Astrocyte (in vitro differentiated cells and primary cell): ENCODE measurements at regions not wholly inside any gene's neighbourhood (a gene's known extent, or its start where the extent isn't known, plus 50 kb on each side); places are given as distances from the start of the nearest gene placed in this dataset.

Source experiments
- DNase-seq: peaks from one replicate; pipeline ENCODE4 v3.0.0-alpha.2; 2010; ENCODE audit warnings: low read depth
- FAIRE-seq: peaks from 2 replicates; lab custom pipeline; 2011; peaks lifted over from hg19 to GRCh38; lab: Jason Lieb, UNC
- H2AFZ ChIP-seq: 2 replicates; pipeline ENCODE4 v1.6.0; 2012; ENCODE audit warnings: low read depth, low read length, inconsistent platforms
- H3K27ac ChIP-seq: 2 replicates; pipeline ENCODE4 v1.5.1; 2011; ENCODE audit warnings: low read depth, low read length, inconsistent platforms
- H3K27me3 ChIP-seq: 2 replicates; pipeline ENCODE4 v1.6.0; 2011; ENCODE audit warnings: low read length, inconsistent platforms; ENCODE audit not compliant: insufficient read depth
- H3K36me3 ChIP-seq: 2 replicates; pipeline ENCODE4 v1.5.1; 2011; ENCODE audit warnings: low read length, inconsistent platforms; ENCODE audit not compliant: insufficient read depth
- H3K4me1 ChIP-seq: 2 replicates; pipeline ENCODE4 v1.5.1; 2011; ENCODE audit warnings: low read length, inconsistent platforms; ENCODE audit not compliant: insufficient read depth
- H3K4me2 ChIP-seq: 2 replicates; pipeline ENCODE4 v1.6.0; 2012; ENCODE audit warnings: low read length, inconsistent platforms
- H3K4me3 ChIP-seq: 2 replicates; pipeline ENCODE4 v1.5.1; 2011; ENCODE audit warnings: low read depth, mild to moderate bottlenecking, low read length, inconsistent platforms; ENCODE audit not compliant: insufficient read depth
- H3K79me2 ChIP-seq: 2 replicates; pipeline ENCODE4 v1.6.0; 2012; ENCODE audit warnings: mild to moderate bottlenecking, low read length, inconsistent platforms; ENCODE audit not compliant: insufficient read depth
- H3K9ac ChIP-seq: 2 replicates; pipeline ENCODE4 v1.6.0; 2012; ENCODE audit warnings: mild to moderate bottlenecking, low read length, inconsistent platforms
- H3K9me3 ChIP-seq: 2 replicates; pipeline ENCODE4 v1.5.1; 2012; ENCODE audit warnings: low read depth, mild to moderate bottlenecking, low read length, inconsistent platforms; ENCODE audit not compliant: insufficient read depth
- H4K20me1 ChIP-seq: 2 replicates; pipeline ENCODE4 v1.6.0; 2012; ENCODE audit warnings: low read length, inconsistent platforms; ENCODE audit not compliant: insufficient read depth
- H3K27ac Mint-ChIP-seq: one replicate; pipeline ENCODE4 v1.8.0; 2021; ENCODE audit warnings: mild to moderate bottlenecking, mixed read lengths; ENCODE audit not compliant: unreplicated experiment
- H3K27me3 Mint-ChIP-seq: one replicate; pipeline ENCODE4 v1.8.0; 2021; ENCODE audit warnings: low read depth, mixed read lengths; ENCODE audit not compliant: unreplicated experiment
- H3K36me3 Mint-ChIP-seq: one replicate; pipeline ENCODE4 v1.8.0; 2021; ENCODE audit warnings: low read depth, mixed read lengths; ENCODE audit not compliant: unreplicated experiment
- H3K4me1 Mint-ChIP-seq: one replicate; pipeline ENCODE4 v1.8.0; 2021; ENCODE audit warnings: low read depth, mixed read lengths; ENCODE audit not compliant: unreplicated experiment
- H3K4me3 Mint-ChIP-seq: one replicate; pipeline ENCODE4 v1.8.0; 2021; ENCODE audit warnings: mild to moderate bottlenecking, moderate library complexity, mixed read lengths; ENCODE audit not compliant: unreplicated experiment
- H3K9me3 Mint-ChIP-seq: one replicate; pipeline ENCODE4 v1.8.0; 2021; ENCODE audit warnings: mild to moderate bottlenecking, mixed read lengths; ENCODE audit not compliant: unreplicated experiment
- EZH2 ChIP-seq: IDR thresholded peaks from 2 replicates; pipeline ENCODE4 v1.6.1; 2012; ENCODE audit warnings: mild to moderate bottlenecking, low read length, inconsistent platforms; ENCODE audit not compliant: insufficient read depth
- TF ChIP-seq, protein P1 (sequence below): IDR thresholded peaks from 2 replicates; pipeline ENCODE4 v1.5.1; 2011; ENCODE audit warnings: low read depth, mild to moderate bottlenecking, inconsistent platforms, low read length, moderate library complexity; ENCODE audit not compliant: insufficient read depth

DNA sequence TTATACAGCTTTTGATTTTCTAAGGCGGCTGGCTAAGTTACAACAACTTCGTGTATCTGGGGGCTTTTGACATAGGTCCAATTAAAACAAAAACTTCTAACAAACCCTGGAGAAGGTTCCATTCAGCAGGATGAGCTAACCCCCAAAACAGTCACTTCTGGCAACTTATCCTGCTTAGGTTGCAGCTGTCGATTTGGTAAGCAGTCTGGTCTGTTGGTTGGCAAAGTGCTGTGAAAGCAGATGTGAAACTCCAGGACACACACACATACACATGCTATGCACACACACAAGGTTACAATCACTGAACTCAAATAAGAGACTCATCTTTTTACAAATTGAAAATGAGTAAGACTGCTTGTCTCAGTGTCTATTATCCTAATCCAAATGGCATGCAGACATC is 119.0 kb upstream of the STMND1 start:
- TF ChIP-seq EZH2 = no peak
- TF ChIP-seq, protein P1, sequence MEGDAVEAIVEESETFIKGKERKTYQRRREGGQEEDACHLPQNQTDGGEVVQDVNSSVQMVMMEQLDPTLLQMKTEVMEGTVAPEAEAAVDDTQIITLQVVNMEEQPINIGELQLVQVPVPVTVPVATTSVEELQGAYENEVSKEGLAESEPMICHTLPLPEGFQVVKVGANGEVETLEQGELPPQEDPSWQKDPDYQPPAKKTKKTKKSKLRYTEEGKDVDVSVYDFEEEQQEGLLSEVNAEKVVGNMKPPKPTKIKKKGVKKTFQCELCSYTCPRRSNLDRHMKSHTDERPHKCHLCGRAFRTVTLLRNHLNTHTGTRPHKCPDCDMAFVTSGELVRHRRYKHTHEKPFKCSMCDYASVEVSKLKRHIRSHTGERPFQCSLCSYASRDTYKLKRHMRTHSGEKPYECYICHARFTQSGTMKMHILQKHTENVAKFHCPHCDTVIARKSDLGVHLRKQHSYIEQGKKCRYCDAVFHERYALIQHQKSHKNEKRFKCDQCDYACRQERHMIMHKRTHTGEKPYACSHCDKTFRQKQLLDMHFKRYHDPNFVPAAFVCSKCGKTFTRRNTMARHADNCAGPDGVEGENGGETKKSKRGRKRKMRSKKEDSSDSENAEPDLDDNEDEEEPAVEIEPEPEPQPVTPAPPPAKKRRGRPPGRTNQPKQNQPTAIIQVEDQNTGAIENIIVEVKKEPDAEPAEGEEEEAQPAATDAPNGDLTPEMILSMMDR = no peak
- Mint-ChIP-seq H3K36me3 (no peaks in the 10 kb centered on the region), H3K4me1 (peaks cover 28% of the 10 kb centered on the region), H3K27ac (no peak overlapping the region), H3K9me3 (peaks cover 8% of the 10 kb centered on the region), H3K4me3 (no peak overlapping the region), H3K27me3 (peaks cover 24% of the 10 kb centered on the region)
- Histone ChIP-seq H3K27me3 (no peaks in the 10 kb centered on the region), H3K9ac (no peak overlapping the region), H3K27ac (no peak overlapping the region), H4K20me1 (no peaks in the 10 kb centered on the region), H3K36me3 (no peaks in the 10 kb centered on the region), H2AFZ (no peak overlapping the region), H3K4me2 (peak overlapping the region; percentile 1), H3K9me3 (no peaks in the 10 kb centered on the region), H3K4me3 (no peak overlapping the region), H3K79me2 (no peaks in the 10 kb centered on the region), H3K4me1 (peaks cover 10% of the 10 kb centered on the region)
- DNase-seq (peak; percentile 99), FAIRE-seq (peak; percentile 60)

DNA sequence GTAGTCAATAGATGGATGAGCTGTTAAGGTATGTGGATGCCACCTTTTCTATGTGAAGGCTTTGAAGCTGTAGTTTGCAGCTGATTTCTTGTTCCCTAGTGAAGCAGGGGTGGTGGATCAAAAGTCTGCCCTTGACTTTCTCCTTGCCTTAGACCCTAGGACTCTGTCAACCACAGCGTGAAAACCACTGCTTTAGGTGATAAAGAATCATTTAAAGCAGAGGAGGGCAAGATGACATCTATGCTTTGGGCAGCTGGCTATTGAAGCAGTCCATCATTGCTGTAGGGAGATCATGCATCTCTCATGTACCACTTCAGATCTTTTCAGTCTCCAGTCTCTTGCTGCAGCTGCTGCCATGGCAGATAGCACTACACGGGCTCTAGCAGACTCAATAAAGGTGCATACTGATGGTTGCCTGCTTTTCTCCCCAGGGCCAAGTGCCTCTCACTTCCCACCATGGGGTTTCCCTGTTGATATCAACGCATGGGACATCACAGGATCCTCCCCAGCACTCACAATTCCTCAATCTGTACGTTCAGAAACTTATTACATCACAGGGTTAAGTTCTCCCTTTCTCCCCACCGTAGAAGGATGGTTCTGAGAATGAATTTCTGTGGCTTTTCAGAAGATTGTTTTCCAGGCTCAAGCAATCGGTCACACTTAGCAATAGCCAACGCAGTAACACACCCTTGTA is 122.0 kb upstream of the STMND1 start:
- H3K36me3 ChIP-seq = no peaks in the 10 kb centered on the region
- no peaks in the 10 kb centered on the region for H4K20me1 ChIP-seq
- no peaks in the 10 kb centered on the region for H3K36me3 Mint-ChIP-seq
- FAIRE-seq (peak; percentile 20), DNase-seq (no peak)
- no peak overlapping the region for H3K27ac Mint-ChIP-seq
- peaks cover 13% of the 10 kb centered on the region for H3K4me1 Mint-ChIP-seq
- H3K4me3 Mint-ChIP-seq = no peak overlapping the region
- H3K9me3 ChIP-seq = no peaks in the 10 kb centered on the region
- H3K27me3 ChIP-seq = no peaks in the 10 kb centered on the region
- H3K4me3 ChIP-seq = no peak overlapping the region
- H3K9ac ChIP-seq = no peak overlapping the region
- H3K4me1 ChIP-seq = no peaks in the 10 kb centered on the region
- no peaks in the 10 kb centered on the region for H3K79me2 ChIP-seq
- H3K27ac ChIP-seq = no peak overlapping the region
- TF ChIP-seq, protein P1 = no peak
- no peak for TF ChIP-seq EZH2
- H3K9me3 Mint-ChIP-seq = peaks cover 5% of the 10 kb centered on the region
- no peak overlapping the region for H2AFZ ChIP-seq
- peaks cover 30% of the 10 kb centered on the region for H3K27me3 Mint-ChIP-seq
- no peak overlapping the region for H3K4me2 ChIP-seq

DNA sequence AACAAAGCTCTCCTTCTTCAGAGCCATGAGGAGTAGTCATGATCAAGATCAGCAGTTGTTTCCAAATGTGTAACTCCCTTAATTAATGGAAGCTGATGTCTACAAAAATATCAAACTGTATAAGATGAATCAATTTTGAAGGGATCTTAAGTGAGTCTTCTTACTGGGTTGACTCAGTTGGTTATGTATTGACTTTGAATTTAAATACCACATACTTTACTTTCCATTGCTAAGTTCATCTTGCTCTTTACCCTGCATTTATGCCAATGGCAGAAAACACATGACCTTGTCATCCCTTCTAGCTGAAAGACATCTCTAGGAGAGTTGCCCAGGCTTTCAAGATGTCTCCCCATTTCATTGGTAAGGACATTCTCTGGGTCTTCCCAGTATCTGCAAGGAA is 123.2 kb upstream of the STMND1 start:
- Histone ChIP-seq H3K27ac (no peak overlapping the region), H3K27me3 (no peaks in the 10 kb centered on the region), H3K36me3 (no peaks in the 10 kb centered on the region), H3K79me2 (no peaks in the 10 kb centered on the region), H4K20me1 (no peaks in the 10 kb centered on the region), H3K4me3 (no peak overlapping the region), H2AFZ (no peak overlapping the region), H3K9ac (no peak overlapping the region), H3K4me1 (no peaks in the 10 kb centered on the region), H3K4me2 (no peak overlapping the region), H3K9me3 (no peaks in the 10 kb centered on the region)
- FAIRE-seq = no peak
- Mint-ChIP-seq H3K27ac (no peak overlapping the region), H3K4me1 (peaks cover 8% of the 10 kb centered on the region), H3K36me3 (no peaks in the 10 kb centered on the region), H3K9me3 (peaks cover 7% of the 10 kb centered on the region), H3K4me3 (no peak overlapping the region), H3K27me3 (peaks cover 34% of the 10 kb centered on the region)
- DNase-seq = no peak
- TF ChIP-seq, protein P1 = no peak
- no peak for TF ChIP-seq EZH2
